Uterus (tissue), 2 donors: ENCODE measurements at regions not wholly inside any gene's neighbourhood (a gene's known extent, or its start where the extent isn't known, plus 50 kb on each side); places are given as distances from the start of the nearest gene placed in this dataset.

Experiments used
- POLR2A ChIP-seq, 2 donors: fragments of 450-650 bp; IDR thresholded peaks; one replicate each; pipeline ENCODE4 v1.6.1; 2016; ENCODE audit warnings: antibody characterized with exemption in 2 of 2, mild to moderate bottlenecking in 1 of 2, moderate library complexity in 1 of 2
- TF ChIP-seq, protein P1 (sequence below), 4 experiments: fragments of 200-600 bp in 2 of 4; fragments of 450-650 bp in 2 of 4; sonication (generic) in 2 of 4; IDR thresholded peaks; one replicate each; pipeline ENCODE4 v1.5.1; 2016 to 2019; ENCODE audit warnings: antibody characterized with exemption in 4 of 4, mild to moderate bottlenecking in 2 of 4, moderate library complexity in 1 of 4

DNA sequence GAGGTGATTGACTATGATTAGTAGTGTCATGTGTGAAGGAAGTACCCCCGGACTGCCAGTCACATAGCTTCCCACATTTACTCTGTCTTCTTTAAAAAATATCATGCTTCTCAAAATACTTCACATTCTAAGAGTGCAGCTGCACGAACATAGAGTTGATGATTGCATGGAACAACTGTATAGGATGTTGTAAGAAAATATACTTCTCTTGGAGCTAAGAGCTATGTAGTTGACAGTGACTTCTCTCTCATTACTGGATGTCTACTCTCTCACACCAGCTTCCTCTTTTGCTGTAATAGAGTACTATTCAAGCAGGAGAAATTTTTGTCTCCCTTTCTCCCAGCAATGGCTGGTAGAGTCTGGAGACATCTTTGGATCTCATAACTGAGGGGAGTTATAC, 99.4 kb upstream of the PUDP start:
- no peak for TF ChIP-seq POLR2A (IDR thresholded peaks at IDR 0.05)
- TF ChIP-seq, protein P1, sequence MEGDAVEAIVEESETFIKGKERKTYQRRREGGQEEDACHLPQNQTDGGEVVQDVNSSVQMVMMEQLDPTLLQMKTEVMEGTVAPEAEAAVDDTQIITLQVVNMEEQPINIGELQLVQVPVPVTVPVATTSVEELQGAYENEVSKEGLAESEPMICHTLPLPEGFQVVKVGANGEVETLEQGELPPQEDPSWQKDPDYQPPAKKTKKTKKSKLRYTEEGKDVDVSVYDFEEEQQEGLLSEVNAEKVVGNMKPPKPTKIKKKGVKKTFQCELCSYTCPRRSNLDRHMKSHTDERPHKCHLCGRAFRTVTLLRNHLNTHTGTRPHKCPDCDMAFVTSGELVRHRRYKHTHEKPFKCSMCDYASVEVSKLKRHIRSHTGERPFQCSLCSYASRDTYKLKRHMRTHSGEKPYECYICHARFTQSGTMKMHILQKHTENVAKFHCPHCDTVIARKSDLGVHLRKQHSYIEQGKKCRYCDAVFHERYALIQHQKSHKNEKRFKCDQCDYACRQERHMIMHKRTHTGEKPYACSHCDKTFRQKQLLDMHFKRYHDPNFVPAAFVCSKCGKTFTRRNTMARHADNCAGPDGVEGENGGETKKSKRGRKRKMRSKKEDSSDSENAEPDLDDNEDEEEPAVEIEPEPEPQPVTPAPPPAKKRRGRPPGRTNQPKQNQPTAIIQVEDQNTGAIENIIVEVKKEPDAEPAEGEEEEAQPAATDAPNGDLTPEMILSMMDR (IDR thresholded peaks at IDR 0.05): no peak
